GM21447 (cell line): ENCODE measurements at regions not wholly inside any gene's neighbourhood (a gene's known extent, or its start where the extent isn't known, plus 50 kb on each side); places are given as distances from the start of the nearest gene placed in this dataset.

Source experiments
- ATAC-seq: cut with Tn5 transposase; IDR thresholded peaks from one replicate; pipeline ENCODE4 v1.9.1; 2021; ENCODE audit not compliant: unreplicated experiment

DNA sequence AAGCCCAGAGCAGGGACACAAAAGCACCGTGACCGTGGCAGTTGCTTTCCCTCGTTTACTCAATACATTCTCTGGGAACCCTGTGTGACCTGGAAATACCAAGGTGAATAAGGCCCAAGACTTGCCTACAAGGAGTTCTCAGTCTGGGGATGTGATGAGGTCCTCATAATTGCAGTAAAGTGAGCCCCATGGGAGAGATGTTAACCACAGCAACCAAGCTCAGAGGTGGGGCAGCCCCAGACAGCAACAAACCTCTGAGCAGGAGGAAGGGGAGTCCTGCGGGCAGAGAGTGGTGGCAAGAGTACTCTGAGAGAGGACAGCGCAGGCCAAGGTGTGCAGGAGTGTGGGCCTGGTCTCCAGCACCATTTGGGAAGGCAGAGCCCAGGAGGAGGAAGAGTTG is 91.6 kb downstream of the TTC32 start:
- ATAC-seq: peak; percentile 59

DNA sequence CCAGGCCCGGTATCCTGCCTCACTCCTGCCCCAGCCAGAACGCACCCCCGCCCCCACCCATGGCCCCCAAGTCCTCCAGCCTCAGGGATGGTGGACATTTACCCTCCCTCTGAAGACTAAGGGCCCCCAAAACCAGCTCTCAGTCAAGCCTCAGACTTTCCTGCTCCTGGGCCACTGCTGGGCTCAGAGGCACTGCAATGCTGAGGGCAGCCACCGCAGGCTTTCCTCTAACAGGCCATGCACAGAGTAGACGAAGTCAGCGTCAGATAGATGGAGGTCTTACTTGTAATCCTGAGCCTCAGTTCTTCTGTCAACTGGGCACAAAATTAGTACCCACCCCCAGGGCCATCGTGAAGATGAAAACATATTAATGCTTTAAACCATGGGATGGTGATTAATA is 92.6 kb downstream of the TTC32 start:
- ATAC-seq: no peak

DNA sequence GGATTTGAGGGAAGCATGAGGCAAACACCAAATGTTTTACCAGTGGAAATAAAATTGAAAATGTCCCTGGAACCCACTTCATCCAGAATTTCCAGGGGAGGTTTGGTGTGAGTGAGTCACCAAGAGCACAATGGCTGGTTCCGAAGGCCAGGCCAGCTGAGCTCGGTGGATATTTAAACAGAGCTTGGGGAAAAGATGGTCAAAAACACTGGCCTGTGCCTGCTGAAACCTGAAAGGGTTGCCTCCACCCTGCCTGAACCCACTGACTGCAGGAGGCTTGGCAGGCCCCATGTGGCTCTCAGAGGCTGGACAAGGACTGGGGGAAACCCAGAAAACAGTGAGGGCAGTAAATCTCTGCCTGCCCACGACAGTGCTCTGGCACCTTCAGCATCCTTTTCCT is 93.9 kb downstream of the TTC32 start:
- ATAC-seq: no peak

DNA sequence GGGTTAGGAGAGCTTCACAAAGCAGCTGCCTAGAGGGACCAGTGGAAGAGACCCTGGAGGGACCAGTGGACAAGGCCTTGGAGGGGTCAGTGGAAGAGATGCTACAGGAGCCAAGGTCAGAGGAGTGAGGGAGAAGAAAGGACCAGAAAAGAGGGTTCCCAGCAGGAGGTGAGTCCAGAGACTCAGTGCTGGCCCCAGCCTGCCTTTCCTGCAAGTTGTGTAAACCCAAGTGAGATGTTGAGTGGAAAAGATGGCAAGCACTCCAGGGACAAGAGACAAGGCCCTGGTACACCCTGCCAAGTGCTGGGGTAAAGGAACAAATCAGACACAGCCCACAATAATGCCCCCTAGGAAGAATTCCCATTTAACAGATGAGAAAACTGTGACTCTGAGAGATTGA is 94.4 kb downstream of the TTC32 start:
- ATAC-seq: no peak

DNA sequence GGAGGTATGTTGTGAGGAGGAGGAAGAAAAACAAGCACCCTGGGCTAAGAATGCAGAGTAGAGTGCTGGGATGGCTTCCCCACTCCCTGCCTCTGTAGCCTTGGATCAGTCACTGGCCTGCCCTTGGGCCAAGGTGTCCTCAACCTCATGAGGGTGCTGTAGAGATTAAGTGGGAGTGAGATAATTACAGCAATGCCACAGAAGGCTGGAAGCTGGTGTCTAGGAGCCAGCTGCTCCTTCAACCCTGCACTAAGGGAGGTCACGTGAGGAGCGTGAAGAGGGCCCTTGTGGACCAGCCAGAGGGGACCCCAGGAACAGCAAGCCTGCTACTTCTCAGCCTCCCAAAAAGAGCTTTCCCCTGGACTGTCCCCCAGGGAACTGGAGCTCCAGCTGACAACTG is 95.2 kb downstream of the TTC32 start:
- no peak for ATAC-seq

DNA sequence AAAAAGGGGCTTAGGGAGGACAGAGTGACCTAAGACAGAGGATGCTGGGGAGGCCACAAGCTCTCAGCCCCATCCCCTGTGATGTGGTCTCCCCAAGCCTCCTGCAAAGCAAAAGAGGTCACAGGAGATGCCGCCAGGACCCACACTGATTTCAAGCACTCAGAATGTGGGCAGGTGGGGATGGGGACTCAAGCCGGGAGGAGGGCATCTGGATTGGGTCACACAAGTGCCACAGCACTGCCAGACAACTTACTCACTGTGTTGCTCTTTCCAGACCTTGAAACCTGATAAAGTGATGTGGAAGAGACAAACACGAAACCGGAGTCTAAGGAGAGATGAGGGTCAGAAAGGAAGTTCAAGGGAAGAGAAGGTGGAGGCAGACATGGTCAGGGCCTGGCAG is 95.7 kb downstream of the TTC32 start:
- no peak for ATAC-seq

DNA sequence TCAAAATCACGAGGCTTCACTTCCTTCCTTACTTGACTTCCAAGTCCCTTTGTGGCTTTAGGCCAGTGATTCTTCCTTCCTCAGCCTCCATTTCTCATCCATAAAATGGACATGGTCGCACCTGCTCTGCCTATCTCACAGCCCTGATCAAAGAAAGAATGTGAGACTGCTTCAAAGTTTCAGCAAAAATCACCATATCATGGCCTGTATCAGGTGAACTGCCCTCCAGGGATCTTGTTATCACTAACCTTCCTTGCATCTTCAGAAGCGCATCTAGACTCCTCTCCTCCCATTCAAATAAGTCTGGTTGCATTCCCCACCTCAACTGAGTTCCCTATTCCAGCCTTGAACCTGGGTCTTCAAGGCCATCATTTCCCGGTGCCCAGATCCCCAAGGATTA is 96.5 kb downstream of the TTC32 start:
- ATAC-seq: no peak

DNA sequence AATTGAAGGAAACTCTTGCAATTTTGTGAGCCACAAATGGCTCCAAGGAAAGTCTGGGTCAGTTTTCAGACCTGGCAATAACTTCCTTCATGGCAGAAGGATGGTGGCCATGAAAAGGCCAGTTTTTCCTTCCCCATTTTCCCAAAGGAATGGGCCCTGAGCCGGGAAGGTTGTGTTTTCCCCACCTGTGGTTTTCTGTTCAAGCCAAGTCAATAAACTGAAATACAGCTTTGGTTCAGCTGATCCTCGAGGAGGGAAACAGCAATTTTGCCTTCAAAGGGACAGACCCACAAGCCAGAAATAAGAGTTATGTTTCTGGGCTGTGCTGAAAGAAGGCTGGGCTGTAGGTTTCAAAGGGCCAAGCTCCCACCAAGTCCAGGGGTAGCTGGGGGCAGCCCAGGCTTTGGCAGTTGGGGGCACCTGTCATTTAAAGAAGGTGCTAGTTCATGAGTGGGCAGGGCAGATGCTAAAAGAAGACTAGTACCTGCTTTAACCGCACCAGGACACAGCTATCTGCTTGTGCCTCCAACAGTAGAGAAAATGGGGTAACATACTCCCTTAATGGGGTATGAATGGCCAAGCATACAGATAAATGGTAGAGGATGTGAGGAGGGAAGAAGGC is 97.0 kb downstream of the TTC32 start:
- no peak for ATAC-seq

DNA sequence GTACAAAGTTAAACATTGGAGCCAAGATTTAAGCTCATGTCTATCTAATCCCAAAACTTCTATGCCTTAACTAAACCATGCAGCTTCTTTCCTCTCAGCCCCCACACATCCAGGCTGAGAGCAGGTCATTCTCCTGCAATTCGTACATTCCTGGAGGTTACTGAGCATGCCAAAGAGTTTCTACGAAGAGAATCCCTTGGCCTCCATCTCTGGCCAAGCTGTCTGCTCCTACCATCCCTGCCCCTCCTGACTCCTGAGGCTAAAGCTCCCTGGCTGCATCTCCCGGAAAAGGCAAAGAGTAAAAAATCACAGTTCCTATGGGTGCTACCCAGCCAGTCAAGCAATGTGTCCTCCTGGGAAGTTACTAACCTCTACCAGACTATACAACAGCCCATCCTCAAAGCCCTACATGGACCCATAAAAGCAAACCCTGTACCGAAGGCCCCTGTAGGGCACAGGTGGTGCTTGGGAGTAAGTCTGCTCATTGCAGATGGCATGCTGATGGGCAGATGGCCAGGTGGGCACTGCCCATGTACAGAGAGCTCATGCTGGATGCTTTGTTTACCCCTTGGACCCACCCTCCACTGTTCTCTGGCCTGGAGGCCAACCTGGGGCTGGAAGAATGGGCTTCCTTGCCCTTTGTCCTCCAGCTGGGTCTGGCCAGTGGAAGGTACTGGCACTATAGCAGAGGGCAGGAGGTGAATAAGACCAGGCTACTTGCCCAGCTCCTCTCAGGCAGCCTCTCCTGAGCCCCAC is 99.5 kb downstream of the TTC32 start:
- ATAC-seq: no peak

DNA sequence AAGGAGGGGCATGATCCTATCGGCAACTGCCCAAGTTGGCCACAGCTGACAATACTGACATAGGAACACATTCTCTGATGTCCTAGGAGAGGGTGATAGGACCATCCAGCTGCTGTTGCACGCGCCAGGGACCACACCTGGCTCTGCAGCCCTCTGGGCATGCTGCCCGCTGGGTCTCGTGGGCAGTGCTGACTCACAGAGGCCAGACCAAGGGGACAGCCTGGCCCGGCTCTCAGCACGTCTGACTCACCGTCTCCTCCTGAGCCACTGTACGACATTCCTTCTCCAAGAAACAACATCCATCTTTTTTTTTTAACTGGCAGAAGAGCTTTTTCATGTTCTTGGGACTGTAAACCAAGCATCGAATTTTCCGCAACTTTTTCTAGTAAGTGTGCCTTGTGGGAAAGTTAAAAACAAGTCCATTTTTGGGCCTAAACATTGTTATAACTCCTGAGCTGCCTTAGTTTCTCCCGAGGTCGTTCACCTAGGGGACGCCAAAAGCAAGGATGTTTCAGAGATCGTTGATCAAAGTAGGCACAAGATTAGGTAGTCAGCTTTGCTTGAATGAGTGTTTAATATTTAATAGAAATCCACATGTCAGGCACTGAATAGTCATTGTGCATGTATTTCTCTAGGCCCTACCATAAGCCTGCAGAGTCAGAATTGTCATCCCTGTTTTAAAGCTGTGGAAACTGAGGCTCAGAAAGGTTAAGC is 100.3 kb downstream of the TTC32 start:
- ATAC-seq: no peak

DNA sequence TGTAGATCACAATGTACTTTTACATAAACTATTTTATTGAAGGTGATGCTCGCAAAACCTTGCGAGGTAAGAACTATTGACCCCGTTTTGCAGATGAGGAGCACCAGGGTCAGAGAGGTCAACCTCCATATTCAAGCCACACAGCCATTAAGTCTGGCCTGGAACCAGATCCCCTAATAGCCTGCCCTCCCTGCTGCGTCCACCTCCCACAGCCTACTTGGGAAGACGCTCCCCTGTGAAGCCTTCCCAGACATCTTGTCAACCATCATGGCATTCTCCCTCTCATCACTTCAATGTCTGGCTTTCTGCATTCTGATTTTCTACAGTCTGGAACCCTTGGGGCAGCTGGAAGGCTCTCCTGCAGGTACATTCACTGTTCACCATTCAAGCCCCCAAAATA is 101.0 kb downstream of the TTC32 start:
- no peak for ATAC-seq

DNA sequence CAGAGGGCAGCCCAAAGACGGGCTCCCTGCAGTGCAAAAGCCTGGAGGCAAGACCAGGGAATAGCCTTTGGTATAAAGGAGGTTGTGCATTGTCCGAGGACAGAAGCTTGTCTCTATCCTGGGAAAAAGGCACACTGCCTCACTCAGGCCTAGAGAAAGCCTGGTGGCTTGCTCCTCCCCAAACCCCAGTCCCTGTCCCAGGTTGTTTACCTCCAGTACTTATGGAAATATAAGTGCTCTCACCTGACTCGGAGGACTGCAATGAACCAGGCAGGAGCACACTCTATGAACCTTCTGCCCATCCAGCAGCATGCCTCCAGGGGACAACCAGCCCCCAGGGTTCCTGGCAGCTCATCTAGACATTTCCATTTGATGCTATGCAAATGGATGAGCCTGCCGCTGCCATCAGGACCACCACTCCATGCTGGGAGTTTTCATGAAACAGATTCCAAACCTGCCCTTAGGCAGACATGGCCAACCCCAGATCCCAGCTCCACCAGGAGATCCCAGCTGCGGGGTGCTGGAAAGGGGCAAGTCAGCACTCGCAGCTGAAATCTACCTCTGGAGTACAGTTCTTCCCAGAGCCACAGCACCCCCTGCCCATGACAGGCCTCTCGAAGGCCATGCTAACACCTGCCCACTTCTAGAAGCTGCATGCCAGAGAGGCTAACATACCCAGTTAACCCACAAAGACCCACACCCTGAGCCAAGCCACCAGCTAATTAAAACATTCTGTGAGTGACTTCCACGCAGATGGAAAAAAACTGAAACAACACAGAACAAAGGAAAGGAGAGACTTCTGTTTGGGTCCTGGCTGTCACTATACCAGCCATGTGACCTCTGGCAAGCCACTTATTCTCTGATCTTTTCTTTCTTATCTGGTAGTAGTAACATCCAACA is 101.7 kb downstream of the TTC32 start:
- ATAC-seq: no peak

DNA sequence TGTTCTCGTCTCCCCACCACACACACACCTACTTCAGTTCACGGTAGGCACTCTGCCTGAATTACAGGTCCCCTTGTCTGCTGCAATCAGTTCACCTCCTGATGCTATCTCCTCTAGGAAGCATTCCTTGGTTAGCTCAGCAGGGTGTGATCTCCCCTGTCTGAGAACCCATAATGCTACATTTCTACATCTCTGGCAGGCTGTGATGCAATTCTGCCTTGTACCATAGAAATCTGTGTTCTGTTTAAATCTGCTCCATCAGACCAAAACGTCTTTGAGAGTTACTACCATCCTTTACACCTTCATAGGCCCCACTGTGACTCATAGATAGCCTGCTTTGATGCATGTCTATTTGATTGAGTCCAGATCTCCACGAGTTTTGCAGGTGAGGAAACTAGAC is 103.9 kb downstream of the TTC32 start:
- no peak for ATAC-seq

DNA sequence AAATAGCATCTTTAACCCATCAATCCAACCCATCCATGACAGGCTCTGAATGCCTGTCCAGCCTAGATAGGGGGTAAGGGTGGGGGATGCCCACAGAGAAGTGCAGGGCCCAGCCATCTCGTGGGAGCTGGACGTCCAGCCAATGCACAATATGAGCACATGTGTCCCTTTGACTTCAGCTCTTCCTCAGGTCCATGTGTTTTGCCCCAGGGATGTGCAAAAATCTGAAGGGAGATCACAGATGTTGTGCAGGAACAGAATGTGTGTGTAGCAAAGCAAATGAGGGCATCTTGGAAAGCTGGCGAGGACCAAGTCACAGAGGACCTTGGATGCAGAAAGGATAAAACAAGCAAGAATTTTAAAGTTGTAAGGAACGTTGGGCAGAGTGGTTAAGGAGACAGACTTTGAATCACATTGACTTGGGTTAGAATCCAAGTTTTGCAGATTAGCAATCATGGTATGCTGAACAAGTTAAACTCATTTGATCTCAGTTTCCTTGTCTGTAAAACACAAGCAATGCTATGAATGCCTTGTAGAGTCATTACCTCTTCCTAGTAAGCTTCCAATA is 104.5 kb downstream of the TTC32 start:
- no peak for ATAC-seq

DNA sequence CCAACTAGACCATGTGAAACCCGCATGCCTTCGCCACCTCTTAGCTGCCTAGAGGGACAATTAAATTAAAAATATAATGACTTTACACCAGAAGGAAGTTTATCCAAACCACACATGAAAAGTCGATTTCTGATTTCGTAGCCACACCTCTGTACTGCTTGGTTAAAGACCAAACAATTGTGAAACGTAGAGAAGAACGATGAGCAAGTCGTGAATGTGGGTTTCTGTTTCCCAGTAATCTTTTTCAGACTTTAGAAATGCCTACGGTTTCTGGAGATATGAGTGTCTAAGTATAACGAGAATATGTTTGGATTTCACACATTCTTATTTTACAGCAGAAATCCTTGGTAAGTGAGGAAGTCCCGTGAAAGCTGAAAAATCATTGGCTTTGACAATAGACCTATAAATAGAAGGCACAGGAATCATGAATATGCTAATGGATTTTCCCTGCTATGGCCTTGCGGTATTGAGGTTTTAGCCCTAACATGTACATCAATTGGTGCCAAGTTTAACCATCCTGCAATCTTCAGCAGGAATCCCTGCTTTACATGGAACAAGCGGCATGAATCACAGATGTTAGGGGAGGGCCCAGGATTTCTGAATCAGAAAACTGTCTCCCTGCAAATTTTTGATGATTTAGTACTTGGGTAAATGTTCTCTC is 105.6 kb downstream of the TTC32 start:
- ATAC-seq: no peak

DNA sequence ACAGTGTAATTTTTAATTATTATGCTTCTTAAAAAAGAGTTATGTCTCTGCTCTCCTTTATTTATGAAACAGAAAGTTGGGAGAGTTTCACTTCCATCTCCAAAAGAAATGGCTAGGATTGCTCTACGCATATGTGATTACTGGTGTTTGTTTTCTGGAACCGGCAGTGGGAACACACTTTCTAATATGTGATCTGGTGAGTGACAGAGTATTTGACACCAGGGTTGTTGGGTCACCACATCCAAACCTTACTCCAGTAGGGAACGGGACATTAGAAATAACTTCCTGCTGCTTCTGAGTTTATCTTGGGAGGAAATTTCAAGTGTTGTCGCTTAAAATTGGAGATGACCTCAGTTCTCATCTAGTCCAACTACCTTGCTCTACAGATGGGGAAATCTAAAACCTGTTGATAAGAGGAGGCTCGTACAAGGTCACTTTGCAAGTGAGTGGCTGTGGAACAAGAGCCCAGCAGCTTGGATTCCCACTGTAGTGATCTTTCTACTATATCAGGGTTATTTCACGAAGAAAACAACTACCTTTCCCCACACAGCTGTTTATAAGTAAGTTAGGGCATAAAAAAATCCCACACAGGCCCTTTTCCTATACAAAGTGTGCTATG is 108.5 kb downstream of the TTC32 start:
- ATAC-seq: no peak

DNA sequence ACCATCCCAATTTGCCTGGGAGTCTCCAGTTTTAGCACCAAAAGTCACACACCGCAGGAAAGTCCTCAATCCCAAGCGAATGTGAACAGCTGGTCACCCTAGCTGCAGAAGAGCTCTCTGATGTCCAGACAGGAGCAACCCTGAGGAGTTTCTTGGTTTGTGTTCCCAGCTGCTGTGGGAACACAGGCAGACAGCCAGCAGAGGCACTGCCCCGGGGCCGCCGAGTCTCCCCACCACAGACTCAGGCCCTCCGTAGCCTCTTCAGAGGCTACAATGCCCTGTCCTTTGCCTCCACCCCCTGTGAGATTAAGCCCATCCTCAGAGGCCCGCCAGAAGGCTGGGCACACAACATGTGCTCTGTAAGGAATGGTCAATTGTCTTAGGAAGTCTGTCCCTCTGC is 111.5 kb downstream of the TTC32 start:
- no peak for ATAC-seq

DNA sequence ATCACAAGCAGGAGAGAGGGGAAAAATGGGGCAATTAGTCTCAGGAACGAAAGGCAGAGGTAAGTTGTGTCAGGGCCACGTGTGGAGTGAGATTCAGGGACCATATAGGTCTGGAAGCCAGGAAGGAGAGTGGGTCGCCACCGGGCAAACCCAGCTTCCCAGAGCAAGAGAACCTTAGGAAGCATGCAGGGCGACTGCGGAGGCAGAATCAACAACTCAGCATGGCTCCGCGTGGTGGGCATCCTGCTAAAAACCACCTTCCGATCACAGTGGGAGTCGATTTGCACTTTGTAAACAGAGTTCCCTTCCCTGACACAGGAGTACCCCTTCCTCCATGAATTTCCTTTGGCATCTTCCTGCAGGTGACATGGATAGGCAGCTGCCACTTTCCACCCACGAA is 114.6 kb downstream of the TTC32 start:
- ATAC-seq: no peak

DNA sequence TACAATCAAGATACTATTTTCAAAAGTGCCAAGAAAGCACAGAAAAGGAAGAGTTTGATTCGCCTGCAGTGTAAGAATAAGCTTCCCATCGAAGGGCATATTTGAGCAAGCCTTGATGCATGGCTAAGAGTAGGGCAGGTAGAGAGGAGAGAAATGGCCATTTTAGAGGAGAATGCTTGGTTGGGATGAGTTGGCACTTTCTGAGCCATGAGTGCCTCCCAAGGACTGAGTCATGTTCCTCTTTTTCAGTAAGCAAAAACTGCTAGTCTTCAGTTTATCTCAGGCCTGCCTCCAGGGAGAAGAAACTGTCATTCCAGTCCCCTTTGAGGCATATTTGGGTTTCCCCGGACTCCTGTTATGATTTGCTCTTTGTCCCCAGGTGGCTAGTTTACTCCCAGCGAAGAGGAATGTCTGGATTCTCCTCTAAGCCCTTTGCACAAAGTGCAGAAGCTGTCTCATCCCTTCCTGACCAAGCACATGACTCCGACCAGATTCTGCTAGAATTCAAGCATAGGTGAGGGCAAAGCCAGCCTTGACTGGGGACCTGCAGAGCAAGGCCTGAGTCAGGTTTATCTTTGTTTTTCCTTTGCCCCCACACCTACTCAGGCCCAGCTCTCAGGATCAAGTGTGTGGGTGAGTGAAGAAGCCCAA is 115.2 kb downstream of the TTC32 start:
- ATAC-seq: no peak

DNA sequence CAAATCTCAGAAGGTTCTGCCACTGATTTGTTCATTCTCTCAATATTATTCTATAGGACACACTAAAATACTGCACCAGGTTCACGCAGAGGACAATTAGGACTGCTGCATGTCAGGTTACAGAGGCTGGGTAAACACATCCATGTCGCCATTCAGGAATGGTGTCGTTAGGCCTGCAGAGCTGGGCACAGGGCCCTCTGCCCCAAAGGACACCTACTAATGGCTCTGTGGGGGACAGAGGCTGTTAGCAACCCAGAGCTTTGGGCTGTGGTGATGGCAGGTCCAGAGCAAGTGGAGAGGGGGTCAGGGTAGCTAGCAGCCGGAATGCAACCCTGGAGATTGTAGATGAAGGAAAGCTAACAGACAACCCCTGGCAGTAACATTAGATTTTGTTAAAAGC is 115.9 kb downstream of the TTC32 start:
- ATAC-seq: no peak
